ENCODE measurements at regions not wholly inside any gene's neighbourhood (a gene's known extent, or its start where the extent isn't known, plus 50 kb on each side); places are given as distances from the start of the nearest gene placed in this dataset.

DNA sequence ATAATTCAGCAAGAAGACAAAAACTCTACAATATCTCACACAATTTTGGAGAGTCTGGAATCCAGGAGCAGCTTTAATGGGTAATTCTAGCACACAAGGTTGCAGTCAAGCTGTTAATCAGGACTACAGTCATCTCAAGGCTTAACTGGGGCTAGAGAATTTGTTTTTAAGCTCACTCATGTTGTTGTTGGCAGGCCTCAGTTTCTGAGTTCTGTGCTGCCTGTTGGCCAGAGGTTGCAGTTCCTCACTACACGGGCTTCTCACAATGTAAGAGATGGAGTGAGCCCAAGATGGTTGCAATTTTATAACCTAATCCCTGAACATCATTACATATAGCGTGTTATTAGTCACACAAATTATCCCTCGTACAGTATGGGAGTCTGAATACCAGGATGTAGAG, 50.6 kb upstream of the TMEFF2 start:
- H3K9ac ChIP-seq (ENCODE audit: low read length) = no peak overlapping the region
- no peaks in the 10 kb centered on the region for H3K9me3 ChIP-seq (ENCODE audit: control insufficient read depth, low read length)
- peaks cover 10% of the 10 kb centered on the region for H3K4me1 ChIP-seq (ENCODE audit: control insufficient read depth, insufficient read depth, low read length)
- no peaks in the 10 kb centered on the region for H3K27me3 ChIP-seq (replicated peaks; ENCODE audit: control insufficient read depth, insufficient read depth, low read length)
- DNase-seq (ENCODE audit: low read depth) = peak; percentile 45
- H3K36me3 ChIP-seq (ENCODE audit: control insufficient read depth, insufficient read depth, low read length, severe bottlenecking) = no peaks in the 10 kb centered on the region
- no peak overlapping the region for H3K4me3 ChIP-seq (ENCODE audit: low read length)
